ENCODE measurements at regions not wholly inside any gene's neighbourhood (a gene's known extent, or its start where the extent isn't known, plus 50 kb on each side); places are given as distances from the start of the nearest gene placed in this dataset.
A peak's percentile ranks its signal among the peaks of the same experiment; 100 is the strongest.
"Not testable (repeated sequence)": the region's sequence is repeated elsewhere in the genome, so short reads cannot be mapped to it uniquely, and the experiment has no call there.

GRCh38 chr14:28952161-28952560 is 185.6 kb downstream of the FOXG1 start:
- no peak for DNase-seq

DNA sequence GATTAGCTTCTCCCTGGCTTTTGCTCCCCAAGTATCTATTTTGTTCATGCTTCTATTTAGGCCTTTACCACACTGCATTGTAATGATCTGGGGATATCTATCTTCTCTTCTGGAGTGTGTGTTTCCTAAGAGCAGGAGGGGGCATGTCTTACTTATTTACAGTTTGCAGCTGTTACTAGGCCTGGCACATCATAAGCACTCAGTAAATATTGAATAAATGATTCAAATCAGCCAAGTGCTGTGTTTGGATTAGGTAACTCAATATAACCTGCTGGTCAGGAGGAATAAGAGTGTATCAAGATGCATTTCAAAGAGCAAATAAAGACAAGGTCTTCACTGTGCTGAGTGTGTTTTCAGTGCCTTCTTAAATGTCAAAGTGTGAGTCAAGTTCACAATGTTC is 186.1 kb downstream of the FOXG1 start:
- DNase-seq: peak; percentile 6 to 7

DNA sequence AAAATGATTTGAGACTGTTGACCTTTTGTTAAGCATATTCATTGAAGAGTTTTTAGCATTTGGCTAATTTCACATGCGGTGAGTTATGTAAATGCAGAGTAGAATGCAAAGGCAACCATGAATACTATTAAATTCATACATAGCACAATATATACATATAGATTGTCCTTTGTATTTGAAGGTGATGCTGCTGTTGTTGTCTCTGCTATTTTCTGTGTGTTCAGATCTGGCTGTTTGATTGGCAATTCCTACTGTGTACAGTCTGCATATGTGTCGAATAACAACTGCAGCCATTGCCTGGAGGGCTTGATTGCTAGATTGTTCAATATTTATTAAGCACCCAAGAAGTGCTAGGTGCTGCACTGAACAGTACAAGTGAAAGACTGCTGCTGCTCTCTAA is 187.4 kb downstream of the FOXG1 start:
- DNase-seq: no peak

DNA sequence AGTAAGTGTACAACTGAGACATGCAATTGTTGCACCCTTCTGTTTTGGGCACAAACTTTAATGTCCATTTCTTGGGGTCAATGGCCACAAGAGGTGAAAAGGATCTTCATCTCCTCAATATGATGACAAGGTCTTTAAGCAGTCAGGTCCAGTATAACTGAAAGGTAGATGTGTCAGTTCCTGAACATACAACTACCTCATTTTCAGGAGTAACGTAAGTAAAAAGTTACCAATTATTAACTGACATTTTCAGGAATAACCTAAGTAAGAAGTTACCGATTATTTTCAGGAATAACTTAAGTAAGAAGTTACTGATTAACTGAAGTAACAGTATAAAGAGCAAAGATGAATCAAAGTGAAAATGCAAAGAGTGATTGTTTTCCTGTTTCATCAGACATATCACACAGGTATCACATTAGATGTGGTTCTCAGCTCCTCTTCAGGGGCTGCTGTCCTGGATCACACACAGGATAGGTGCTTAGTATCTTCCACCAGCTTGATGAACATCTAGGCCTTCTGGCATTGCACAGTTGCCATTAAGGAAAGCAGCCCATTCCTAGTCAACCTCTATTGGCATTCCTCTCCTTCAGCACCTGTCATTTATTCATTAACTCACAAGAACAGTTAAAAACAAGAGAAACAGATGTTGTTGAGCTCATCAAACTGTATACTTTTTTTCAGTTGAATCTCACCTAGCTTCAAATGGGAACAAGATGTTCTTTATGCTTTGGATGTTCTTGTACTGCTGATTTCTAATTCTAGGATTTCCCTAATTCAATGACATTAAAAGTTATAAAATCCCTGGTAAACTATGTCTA is 200.0 kb downstream of the FOXG1 start:
- no peak for DNase-seq

GRCh38 chr14:28975084-28975483 is 208.5 kb downstream of the FOXG1 start:
- DNase-seq: no peak

- no peak for DNase-seq
These were observed 215.6 kb downstream of the FOXG1 start for GRCh38 chr14:28982228-28982627.

- no peak for DNase-seq
These were observed 216.7 kb downstream of the FOXG1 start for GRCh38 chr14:28983279-28983678.

- no peak for DNase-seq
These were observed 220.9 kb downstream of the FOXG1 start for GRCh38 chr14:28987516-28987915.

- DNase-seq: peak in 1 of 2 experiments; percentile 4
These were observed 230.6 kb downstream of the FOXG1 start for GRCh38 chr14:28997196-28997595.

DNA sequence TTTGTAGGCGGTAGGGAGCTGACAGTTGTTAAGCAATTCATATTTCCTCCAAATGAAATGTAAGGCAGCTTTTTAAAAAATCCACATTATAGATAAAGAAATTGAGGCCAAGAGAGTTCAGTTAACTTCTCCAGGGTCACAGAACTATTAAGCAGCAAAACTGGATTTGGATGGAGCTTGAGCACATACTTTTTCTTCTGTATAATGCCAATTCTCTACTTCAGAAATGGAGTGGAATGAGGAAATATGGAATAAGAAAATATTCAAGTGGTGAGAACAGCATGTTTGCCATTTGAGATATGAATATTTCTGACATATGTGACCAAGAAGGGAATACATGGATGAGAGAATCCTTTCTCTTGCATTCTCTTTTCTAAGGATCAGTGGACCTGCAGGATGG is 233.1 kb downstream of the FOXG1 start:
- no peak for DNase-seq

GRCh38 chr14:29005647-29006046 is 239.1 kb downstream of the FOXG1 start:
- DNase-seq: no peak

DNA sequence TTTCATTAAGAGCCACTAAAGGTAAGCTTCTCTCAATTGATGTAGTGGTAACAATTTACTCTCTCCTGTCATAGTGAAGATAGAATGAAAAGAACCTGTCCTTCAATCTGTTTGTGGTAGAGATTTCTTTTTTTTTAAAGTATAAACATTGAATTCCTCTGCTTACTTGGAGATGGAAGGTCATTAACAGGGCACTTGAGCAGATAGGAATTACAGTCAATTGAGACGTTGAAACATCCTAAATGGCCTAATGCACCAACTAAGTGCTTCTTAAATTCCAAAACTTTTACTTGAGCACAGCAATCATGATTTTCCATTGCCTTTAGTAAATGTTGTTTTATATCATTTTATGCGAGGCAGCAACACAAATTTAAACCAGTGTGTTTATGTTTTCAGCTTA is 241.4 kb downstream of the FOXG1 start:
- DNase-seq: no peak

DNA sequence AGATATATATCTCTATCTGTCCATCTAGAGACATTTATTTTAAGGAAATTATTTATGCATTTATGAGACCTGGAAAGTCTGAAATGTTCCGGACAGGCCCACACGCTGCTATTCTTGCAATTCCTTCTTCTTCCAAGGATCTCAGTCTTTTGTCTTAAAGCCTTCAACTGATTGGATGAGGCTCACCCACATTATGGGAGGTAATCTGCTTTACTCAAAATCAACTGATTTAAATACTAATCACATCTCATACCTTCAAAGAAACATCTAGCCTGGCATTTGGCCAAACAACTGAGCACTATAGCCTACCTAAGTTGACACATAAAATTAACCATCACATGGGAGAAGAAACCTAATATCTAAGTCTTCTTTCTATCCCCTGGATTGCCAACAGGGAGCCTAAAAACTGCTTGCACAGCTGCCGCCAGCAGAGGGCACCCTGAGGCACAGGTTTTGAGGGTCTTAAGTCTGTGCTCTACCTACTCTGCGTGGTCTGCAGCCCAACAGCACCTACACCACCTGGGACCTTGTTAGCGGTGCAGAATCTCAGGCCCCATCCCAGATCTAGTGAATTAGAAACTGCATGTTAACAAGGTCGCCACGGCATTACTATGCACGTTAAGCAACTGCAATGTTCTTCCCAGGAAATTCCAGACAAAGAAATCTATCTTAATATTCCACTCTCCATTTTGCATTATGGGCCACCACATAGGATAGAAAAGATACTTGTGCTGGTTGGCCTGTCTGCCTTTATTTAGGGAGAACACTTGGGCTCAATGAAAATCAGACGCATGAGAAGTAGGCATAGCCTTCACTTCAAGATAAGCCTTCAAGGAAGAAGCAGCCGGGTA is 249.7 kb downstream of the FOXG1 start:
- peak in 1 of 2 experiments; percentile 45 for DNase-seq

DNA sequence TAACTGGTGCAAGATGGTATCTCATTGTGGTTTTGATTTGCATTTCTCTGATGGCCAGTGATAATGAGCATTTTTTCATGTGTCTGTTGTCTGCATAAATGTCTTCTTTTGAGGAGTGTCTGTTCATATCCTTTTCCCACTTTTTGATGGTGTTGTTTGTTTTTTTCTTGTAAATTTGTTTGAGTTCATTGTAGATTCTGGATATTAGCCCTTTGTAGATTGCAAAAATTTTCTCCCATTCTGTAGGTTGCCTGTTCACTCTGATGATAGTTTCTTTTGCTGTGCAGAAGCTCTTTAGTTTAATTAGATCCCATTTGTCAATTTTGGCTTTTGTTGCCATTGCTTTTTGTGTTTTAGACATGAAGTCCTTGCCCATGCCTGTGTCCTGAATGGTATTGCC is 256.9 kb downstream of the FOXG1 start:
- DNase-seq: not testable (repeated sequence)

DNA sequence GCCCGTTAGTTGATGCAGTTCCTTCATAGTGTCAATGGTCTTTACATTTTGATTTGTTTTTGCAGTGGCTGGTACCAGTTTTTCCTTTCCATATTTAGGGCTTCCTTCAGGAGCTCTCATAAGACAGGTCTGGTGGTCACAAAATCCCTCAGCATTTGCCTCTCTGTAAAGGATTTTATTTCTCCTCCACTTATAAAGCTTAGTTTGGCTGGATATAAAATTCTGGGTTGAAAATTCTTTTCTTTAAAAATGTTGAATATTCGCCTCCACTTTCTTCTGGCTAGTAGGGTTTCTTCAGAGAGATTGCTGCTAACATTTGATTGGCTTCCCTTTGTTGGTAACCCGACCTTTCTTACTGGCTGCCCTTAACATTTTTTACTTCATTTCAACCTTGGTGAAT is 260.9 kb downstream of the FOXG1 start:
- DNase-seq: not testable (repeated sequence)

GRCh38 chr14:29027941-29028705 is 261.5 kb downstream of the FOXG1 start:
- not testable (repeated sequence) for DNase-seq

DNA sequence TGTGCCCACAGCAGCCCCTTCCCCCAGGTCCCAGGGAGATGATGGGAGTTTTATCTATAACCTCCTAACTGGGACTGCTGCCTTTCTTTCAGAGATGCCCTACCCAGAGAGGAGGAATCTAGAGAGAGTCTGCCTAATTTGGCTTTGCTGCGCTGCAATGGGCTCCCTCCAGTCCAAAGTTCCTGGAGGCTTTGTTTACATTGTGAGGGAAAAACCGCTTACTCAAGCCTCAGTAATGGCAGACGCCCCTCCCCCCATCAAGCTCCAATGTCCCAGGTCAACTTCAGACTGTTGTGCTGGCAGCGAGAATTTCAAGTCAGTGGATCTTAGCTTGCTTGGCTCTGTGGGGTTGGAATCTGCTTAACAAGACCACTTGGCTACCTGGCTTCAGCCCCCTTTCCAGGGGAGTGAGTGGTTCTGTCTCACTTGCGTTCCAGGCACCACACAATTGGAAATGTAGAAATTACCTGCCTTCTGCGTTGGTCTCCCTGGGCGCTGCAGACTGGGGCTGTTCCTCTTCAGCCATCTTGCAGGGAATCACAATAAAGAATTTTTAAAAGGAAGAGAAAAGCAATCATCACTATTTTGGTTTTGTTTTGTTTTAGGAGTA is 262.5 kb downstream of the FOXG1 start:
- DNase-seq: no peak

DNA sequence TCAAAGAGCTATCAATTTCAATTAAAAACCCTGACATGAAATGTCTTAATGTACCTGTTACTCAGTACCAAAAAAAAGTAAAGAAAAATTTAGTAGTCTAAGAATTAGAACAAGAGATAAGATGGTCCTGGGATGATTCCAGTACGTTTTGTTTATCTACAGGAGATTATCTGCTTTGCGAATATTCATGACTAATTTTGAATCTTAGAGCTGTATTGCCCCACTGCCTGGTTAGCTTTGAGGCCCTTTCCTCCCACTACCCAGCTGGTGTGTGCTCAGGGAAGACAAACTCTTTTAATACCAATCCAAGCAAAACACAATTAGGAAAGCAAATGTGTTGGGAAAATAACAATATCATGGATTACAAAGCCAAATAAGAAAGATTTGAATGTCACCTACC is 263.5 kb downstream of the FOXG1 start:
- no peak for DNase-seq

- DNase-seq: no peak
These were observed 264.4 kb downstream of the FOXG1 start for GRCh38 chr14:29030970-29031369.

GRCh38 chr14:29035134-29035533 is 268.5 kb downstream of the FOXG1 start:
- DNase-seq: no peak

DNA sequence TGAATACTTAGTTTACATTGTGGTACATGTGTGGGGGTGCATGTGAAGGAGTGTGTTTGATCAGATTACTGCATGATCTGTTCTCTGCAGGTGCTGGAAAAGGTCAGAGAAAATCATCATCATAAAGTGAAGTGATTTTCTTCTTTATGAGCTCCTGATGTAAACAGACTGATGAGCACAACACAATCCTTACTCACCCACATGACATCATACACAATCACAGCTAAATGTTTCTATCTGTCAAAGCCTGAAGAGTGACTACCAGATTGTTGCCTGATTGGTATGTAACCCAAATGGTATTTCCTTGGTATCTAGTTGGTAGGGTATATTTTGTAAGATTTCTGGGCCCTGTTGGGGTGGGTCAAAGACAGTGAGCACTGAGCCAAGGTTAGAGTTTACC is 270.8 kb downstream of the FOXG1 start:
- no peak for DNase-seq

DNA sequence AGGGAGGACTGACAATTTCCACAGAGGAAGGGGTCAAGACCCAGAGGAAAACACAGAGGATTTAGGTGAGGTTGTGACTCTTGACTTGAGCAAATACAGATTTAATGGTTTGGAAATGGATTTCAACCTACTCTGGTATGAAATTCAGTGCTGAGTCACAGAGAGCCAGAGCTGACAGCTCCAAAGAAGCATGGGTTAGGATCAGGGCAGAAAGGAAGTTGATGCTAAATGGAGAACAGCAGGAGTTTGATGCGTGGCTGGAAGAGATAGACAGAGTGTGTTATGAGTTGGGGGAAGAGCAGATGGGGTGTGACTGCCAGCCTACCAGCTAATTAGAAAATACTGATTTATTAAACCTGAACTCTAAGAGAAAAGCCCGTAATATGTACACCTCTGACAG is 272.6 kb downstream of the FOXG1 start:
- DNase-seq: no peak

DNA sequence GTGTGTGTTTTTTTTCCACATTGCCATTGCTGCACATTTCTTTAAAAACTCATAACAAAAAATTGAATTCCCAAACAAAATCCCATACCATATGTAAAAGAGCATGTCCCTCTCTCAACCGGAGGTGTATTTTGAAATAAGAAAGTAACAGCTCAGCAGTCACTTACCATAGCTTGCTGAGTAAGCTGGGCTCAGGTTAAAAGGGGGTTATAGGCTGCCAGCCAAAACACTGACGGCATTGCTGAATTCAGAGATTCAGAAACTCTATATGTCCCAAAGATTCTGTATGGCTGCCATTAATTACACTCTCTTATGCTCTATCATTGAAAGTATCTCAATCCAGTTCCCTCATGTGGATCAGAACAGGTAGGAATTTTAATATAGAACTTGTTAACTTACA is 276.0 kb downstream of the FOXG1 start:
- DNase-seq: no peak

Data from NCI-H526 (cell line).